ENCODE measurements at regions not wholly inside any gene's neighbourhood (a gene's known extent, or its start where the extent isn't known, plus 50 kb on each side); places are given as distances from the start of the nearest gene placed in this dataset.
A peak's percentile ranks its signal among the peaks of the same experiment; 100 is the strongest.

DNA sequence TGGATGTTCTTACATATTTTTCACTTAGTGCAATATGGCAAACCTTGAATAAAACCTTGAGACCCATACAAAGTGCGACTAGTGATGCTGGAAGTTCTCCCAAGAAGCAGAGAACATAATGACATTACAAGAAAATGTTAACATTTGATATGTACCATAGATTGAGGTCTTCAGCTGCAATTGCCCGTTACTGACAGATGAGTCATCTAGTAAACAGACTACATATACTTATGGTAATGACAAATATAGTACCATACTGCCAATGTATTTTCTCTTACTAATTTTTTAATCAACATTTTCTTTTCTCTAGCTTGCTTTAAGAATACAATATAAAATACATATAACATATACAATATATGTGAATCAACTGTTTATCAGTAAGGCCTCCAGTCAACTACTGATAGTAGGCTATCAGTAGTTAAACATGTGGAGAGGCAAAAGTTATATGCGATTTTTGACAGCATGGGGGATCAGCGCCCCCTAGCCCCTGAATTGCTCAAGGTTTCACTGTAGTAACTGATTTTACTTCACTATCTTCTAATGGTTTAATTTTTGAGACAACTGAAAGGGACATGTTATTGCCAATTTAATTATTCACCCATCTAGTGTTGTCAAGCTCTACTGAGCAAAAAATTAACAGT, 166.7 kb upstream of the ADGRB3 start:
- TF ChIP-seq, protein P1, sequence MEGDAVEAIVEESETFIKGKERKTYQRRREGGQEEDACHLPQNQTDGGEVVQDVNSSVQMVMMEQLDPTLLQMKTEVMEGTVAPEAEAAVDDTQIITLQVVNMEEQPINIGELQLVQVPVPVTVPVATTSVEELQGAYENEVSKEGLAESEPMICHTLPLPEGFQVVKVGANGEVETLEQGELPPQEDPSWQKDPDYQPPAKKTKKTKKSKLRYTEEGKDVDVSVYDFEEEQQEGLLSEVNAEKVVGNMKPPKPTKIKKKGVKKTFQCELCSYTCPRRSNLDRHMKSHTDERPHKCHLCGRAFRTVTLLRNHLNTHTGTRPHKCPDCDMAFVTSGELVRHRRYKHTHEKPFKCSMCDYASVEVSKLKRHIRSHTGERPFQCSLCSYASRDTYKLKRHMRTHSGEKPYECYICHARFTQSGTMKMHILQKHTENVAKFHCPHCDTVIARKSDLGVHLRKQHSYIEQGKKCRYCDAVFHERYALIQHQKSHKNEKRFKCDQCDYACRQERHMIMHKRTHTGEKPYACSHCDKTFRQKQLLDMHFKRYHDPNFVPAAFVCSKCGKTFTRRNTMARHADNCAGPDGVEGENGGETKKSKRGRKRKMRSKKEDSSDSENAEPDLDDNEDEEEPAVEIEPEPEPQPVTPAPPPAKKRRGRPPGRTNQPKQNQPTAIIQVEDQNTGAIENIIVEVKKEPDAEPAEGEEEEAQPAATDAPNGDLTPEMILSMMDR (IDR thresholded peaks at IDR 0.05; ENCODE audit: extremely low read depth, missing control alignments): peak; percentile 17
- no peak for DNase-seq (ENCODE audit: low spot score)

DNA sequence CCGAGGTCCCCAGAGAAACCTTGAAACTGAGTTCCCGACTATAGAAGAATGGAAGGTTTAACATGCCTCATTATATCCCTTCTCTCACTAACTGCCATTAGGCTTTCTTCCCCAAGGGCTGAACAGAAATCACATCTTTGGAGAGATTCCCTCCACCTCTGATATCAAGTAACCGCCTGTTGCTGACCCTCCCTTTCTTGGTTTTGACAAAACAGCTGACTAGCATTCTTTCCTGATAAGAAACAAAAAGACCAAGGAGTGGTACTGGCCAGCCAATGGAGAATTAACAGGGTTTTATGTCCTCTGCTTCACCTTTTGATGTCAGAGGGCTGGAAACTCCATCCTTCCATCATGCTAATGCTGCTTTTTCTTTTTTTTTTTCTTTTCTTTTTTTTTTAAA, 176.6 kb upstream of the ADGRB3 start:
- no peak for DNase-seq (ENCODE audit: low spot score)
- TF ChIP-seq, protein P1 (IDR thresholded peaks at IDR 0.05; ENCODE audit: extremely low read depth, missing control alignments): no peak

DNA sequence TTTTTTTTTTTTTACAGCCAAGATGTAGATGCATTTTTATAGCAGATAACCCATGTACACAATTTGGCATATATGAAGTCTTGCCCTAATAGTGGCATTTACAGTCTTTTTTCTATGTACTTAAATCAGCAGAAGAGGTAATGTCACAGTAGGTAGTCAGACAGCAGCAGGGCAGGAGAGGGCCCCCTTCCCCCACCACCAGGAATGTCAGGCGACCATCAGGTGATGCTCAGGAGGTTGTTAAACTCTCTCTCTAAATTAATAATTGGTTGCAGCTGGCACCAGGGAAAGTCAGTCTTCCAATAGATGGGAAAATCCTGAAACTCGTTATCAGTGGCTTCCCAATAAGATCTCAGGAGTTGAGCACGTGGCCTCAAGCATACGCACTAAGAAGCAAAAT, 188.0 kb upstream of the ADGRB3 start:
- DNase-seq (ENCODE audit: low spot score): no peak
- TF ChIP-seq, protein P1 (IDR thresholded peaks at IDR 0.05; ENCODE audit: extremely low read depth, missing control alignments): no peak

DNA sequence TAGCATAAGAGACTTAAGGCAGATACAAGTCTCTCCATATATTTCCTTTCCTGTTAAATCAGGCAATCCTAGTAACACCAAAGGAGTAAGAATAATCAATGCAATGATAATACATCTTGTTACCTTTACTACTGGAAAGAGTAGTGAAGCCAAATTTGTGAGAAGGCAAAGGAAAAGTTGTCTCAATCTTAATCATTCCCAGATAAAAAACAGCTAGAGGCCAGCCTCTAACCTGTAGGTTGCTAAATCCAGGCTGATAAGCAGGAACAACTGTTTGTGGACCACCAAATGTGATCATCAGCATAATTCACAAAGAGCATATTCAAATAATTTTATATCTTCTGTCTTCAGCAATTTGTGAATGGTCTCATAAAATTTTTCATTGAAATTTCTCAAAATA, 189.2 kb upstream of the ADGRB3 start:
- TF ChIP-seq, protein P1 (IDR thresholded peaks at IDR 0.05; ENCODE audit: extremely low read depth, missing control alignments): no peak
- no peak for DNase-seq (ENCODE audit: low spot score)

DNA sequence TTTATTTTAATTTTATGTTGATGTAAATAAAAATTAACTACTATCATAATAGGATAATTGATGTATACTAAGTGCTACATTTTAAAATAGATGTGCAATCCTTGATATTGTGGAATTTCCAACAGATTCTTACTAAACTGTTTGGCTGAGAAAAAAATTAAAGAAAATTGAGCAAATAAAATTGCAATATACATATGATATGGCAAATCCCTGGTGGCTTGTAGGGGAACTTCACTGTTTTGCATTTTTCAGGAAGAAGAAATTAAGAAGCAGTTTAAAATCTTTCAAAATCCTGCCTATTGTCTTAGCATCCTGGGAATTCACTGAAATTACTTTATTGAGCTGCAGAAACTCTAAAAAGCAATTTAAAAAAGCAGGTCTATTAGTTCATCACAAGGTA, 191.4 kb upstream of the ADGRB3 start:
- TF ChIP-seq, protein P1 (IDR thresholded peaks at IDR 0.05; ENCODE audit: extremely low read depth, missing control alignments): no peak

DNA sequence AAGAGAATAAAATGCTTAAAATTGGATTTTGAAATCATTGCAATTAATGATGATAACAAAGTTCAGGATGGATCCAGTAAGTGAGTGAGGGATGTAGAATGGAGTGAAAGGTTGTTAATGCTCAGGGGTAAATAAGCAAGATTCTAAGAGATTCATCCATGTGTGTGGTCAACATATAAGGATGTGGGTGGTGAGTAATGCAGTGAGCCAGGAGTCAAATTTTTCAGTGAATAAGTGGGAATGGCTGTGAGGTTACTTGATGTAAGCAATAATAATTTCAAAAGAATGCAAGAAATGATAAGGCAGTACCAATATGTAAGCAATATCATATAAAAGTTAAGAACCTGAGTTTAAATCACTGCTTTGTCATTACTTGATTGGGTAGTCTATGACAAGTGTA, 207.5 kb upstream of the ADGRB3 start:
- no peak for DNase-seq (ENCODE audit: low spot score)
- TF ChIP-seq, protein P1 (IDR thresholded peaks at IDR 0.05; ENCODE audit: extremely low read depth, missing control alignments): no peak

More for the DNA sequence above, 191.4 kb upstream of the ADGRB3 start:
- no peak for DNase-seq (ENCODE audit: low spot score)

DNA sequence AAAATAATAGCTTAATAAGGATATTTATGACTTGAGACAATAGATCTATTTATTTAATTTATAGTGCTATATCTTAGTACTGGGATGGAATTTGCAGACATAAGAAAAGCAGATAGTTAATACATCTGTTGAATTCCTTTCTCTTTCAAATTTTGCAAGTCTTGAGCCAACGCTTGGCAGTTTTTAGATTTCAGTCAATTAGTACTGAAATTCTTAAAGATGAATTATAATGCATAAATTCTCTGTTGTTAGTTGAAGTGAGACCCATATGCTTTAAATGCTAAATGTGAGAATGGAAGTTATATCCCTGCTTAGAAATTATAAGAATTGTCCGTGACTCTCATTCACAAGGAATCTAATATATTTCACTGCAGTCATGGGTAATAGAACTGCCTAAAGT, 225.1 kb upstream of the ADGRB3 start:
- DNase-seq (ENCODE audit: low spot score): no peak
- TF ChIP-seq, protein P1 (IDR thresholded peaks at IDR 0.05; ENCODE audit: extremely low read depth, missing control alignments): no peak

Data from GM20000 (cell line).